LHCN-M2 (cell line): ENCODE measurements at regions not wholly inside any gene's neighbourhood (a gene's known extent, or its start where the extent isn't known, plus 50 kb on each side); places are given as distances from the start of the nearest gene placed in this dataset.
A peak's percentile ranks its signal among the peaks of the same experiment; 100 is the strongest.

ENCODE experiments used
- DNase-seq: peaks from one replicate; pipeline ENCODE4 v3.0.0-alpha.2; 2012; ENCODE audit warnings: low read depth

DNA sequence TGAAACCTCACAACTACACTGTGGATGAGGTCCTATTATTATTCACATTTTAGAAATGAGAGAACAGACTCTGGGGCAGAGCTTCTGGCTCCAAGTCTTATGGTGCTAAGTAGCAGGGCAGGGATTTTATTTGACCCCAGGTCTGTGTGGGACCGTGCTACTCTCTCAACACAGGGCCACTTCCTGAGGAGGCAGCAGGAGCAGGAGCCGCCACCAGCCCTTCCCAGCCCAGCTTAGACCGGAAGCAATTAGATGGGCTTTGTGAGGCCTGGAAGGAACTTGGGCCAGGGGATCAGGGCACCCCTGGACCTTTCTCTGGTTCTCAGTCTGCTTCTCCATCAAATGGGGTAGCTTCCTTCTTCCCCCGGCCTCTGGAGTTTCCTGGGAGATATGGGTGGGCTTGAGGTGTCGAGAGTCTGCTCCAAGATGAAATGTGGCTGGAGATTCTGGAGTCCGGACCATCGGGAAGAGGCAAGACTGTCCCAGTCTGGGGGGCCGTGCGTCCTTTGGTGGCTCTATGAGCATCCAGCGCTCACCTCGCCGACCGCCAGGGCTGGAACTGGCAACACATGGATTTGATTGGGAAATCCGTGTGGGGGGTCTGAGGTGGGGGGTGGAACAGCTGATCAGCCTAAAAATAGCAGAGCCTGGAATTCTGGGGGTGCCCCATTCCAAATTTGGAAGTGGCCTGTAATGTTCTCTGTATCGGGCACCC lies 136.8 kb downstream of the FOXD2 start:
- no peak for DNase-seq

DNA sequence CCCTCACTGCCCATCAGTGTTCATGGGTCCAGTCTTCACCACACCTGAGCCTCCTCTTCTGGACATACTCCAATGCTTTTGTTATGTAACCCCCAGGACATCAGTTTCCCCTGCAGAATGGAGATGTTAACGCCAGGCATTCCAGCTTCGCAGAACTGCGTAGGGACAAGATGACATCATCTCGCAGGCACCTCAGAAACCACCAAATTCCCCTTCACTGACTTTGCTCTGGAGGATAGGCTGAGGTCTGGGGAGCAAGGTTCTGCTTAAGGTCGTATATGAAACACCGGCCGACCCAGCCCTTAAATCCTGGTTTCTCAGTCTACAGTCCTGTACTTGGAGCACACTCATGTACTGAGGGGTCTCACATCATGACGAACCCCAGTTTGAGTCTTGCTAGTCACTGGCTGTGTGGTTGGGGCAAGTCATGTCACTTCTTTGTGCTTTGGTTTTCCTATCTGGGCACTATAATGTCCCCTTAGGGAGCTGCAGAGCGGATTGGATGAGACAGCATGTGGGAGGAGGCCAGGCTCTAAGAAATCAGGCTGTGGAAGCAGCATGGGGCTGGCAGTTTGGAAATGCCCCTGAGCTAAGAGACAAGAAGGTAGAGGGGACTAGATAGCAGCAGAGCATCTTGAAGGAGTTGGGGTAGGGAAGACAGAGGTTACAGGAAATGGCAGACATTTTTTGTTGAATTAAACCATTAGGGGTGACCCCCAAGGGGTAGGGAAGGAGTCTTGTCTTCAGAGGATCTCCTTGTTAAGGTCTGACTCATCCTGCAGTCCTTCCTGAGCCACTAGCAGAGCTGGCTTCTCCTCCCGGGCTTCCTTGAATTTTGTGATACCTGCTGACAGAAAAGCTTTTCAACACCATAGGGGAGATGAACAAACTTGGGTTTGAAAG lies 138.3 kb downstream of the FOXD2 start:
- peak; percentile 5 for DNase-seq

GRCh38 chr1:47576758-47577115 lies 138.9 kb downstream of the FOXD2 start:
- no peak for DNase-seq

GRCh38 chr1:47577303-47578025 lies 139.6 kb downstream of the FOXD2 start:
- no peak for DNase-seq

- DNase-seq, result no peak
Observed at GRCh38 chr1:47578026-47578720, 140.3 kb downstream of the FOXD2 start.

GRCh38 chr1:47578721-47579419 lies 141.0 kb downstream of the FOXD2 start:
- no peak for DNase-seq

DNA sequence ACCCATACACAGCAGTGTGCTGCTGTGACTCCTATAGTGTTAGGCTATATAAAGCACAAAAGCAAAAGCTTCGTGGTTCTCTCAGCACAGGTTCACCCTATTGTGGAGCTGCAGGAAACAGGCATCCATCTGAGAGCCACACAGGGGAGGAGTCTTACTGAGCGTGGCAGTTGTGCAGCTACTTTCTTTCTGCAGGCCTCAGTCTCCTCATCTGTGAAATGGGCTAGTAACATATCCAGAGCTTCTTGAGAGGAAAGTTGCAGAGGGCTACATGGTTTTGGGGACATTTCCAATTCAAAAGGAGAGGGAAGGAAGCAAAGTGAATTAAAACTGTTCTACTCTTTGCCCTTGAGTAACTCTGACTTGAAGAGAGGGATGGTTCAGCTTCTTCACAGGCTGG lies 142.0 kb downstream of the FOXD2 start:
- no peak for DNase-seq

- no peak for DNase-seq
Observed at GRCh38 chr1:47580451-47580995, 142.7 kb downstream of the FOXD2 start.

GRCh38 chr1:47582891-47583608 lies 145.2 kb downstream of the FOXD2 start:
- no peak for DNase-seq

DNA sequence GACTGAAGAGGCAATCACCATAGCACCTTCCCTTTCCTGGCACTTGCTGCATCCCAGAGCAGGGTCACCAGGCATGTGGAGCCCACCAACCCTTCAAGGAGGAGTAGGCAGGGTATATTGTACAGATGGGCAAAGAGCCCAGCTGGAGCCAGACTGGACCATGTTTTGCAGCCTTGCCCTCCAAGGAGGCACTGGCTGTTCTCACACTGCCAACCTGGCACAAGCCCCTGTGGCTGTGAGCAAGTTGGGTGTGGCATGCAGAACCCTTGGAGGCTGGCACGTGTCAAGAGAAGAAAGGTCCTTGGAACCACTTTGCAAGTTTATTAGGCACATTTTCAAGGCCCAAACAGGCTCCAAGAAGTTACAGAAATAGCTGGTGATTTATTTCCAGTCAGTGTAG lies 146.4 kb downstream of the FOXD2 start:
- DNase-seq, result no peak

DNA sequence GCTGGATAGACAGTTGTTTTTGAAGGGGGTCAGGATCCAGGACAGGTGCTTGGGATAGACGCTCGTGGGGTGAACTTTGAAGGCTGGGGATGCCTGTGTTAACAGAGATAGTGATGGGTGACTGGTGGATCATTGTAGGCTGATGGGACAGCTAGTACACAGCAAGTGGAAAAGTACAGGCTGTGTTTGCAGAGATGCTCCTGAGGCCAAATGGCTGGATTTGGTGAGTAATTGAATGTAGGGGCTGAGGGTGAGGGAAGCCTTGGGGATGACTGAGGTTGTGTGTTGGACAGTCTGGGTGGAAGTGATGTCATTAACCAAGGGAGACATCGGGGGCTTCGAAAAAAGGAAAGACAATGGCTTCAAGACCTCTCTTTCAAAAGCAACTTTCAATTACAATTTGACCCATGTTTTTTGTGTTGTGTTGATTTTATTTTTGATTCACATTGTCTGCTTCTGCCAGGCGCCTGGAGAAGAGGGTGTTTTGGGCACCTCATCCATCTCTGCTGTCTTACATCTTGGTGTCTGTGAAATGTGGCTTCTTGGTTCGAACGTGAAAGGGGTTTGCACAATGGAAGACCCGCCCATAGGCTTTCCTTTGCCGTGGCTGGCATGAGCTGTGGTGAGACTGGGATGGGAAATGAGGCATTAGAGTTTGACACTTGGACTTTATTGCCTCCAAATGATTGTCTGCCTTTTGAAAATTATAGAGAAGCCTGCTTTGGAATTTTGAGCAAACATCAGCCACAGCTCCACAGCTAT lies 147.5 kb downstream of the FOXD2 start:
- no peak for DNase-seq

DNA sequence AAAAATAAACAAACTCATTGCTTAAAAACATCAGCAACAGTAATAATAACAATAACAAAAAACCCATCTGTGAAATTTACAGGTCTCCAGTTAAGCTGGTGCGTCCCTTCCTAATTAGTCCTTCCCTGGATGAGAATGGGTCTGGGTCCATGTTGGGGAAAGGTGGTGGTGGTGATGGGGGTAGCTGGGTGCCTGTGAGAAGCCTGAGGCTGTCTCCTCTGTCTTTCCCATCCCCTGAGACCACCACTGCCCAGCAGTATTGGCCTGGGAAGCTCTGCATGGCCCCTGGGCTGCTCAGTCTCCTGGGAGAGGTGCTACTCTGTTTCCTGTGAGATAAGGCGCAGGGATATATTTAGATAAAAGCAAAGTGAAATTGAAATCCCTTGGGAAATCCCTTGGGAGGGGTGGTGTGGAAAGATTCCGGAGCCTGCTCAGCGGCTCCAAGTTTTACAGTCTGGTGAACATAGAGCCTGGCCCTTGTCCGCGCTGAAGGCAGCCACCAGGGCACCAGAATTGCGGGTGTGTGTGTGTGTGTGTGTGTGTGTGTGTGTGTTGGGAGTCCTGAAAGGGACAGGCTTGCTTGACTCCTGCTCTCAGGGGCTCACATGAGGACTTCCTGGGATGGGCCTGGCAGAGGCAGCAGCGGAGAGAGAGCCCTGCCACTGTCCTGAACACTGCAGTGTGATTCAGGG lies 150.2 kb downstream of the FOXD2 start:
- DNase-seq, result no peak

DNA sequence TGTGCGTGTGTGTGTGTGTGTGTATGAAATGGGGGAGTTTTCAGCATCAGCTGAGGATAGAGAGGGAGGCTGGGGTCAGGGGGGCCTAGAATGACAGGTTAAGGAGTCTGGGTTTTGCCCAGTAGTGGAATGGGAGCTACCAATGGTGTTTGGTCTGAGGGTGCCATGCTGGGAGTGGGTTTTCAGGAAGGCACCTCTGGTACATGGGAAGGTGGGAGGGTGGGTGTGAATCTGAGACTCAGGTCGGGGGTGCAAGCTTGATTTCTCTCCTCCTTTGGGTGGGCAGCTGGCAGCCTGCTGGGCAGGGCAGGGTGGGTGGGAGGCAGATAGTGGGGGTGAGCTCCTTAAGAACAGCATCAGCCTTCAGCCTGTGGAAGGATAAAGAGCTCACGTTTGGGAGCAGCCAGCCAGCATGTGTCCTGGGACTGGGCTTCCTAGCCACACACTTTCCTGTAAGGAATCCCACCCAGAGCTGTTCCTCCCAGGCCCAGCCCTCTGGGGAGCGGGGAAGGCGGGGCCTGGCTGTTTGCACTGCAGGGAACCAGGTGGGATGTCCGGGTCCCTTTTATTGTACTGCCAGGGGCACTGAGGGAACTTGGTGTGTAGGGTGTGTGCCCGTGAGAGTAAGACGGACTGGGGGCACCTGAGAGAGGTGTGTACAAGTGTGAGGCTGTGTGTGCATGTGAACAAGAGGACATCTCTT lies 152.8 kb downstream of the FOXD2 start:
- DNase-seq, result no peak

DNA sequence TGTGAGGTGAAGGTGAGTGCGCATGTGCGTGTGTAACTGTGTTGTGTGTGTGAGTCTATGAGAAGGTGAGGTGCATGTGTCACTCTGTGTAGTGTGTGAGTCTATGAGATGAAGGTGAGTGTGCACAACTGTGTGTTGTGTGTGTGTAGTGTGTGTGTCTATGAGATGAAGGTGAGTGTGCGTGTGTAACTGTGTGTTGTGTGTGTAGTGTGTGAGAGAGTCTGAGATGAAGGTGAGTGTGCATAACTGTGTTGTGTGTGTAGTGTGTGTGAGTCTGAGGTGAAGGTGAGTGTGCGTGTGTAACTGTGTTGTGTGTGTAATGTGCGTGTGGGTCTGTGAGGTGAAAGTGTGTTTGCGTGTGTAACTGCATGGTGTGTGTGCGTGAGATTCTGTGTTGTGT lies 154.0 kb downstream of the FOXD2 start:
- no peak for DNase-seq

GRCh38 chr1:47592296-47593012 lies 154.6 kb downstream of the FOXD2 start:
- no peak for DNase-seq

- DNase-seq, result no peak
Observed at GRCh38 chr1:47593013-47593568, 155.2 kb downstream of the FOXD2 start.
